HepG2 (cell line): ENCODE measurements at regions not wholly inside any gene's neighbourhood (a gene's known extent, or its start where the extent isn't known, plus 50 kb on each side); places are given as distances from the start of the nearest gene placed in this dataset.

Experiments
- PAXIP1 ChIP-seq: sonication (generic); formaldehyde crosslinking; conservative IDR thresholded peaks from 2 replicates; pipeline ENCODE4 v1.4.0; 2020; ENCODE audit warnings: mild to moderate bottlenecking, missing genetic modification reagents, moderate library complexity
- ZMYM3 ChIP-seq: sonication (generic); formaldehyde crosslinking; IDR thresholded peaks from 2 replicates; pipeline ENCODE4 v1.5.1; 2020; ENCODE audit warnings: mild to moderate bottlenecking, missing genetic modification reagents
- ZNF407 ChIP-seq: sonication (generic); formaldehyde crosslinking; IDR thresholded peaks from one replicate; pipeline ENCODE4 v1.5.1; 2020; ENCODE audit warnings: mild to moderate bottlenecking, missing genetic modification reagents; ENCODE audit errors: not compliant biosample characterization

- no peak for TF ChIP-seq PAXIP1 (CRISPR knock-in tag)
- TF ChIP-seq ZNF407 (CRISPR knock-in tag) = no peak
- TF ChIP-seq ZMYM3 (CRISPR knock-in tag) = no peak
Measured at GRCh38 chr4:106869551-106869950, 166.6 kb downstream of the DKK2 start (continued).
